NCI-H524 treated with DMSO at 0.1 percent for 48 hours (cell line): ENCODE measurements at regions not wholly inside any gene's neighbourhood (a gene's known extent, or its start where the extent isn't known, plus 50 kb on each side); places are given as distances from the start of the nearest gene placed in this dataset.

ENCODE experiments used
- DNase-seq: peaks from one replicate; lab custom pipeline; 2025; lab: John Stamatoyannopoulos, UW

DNA sequence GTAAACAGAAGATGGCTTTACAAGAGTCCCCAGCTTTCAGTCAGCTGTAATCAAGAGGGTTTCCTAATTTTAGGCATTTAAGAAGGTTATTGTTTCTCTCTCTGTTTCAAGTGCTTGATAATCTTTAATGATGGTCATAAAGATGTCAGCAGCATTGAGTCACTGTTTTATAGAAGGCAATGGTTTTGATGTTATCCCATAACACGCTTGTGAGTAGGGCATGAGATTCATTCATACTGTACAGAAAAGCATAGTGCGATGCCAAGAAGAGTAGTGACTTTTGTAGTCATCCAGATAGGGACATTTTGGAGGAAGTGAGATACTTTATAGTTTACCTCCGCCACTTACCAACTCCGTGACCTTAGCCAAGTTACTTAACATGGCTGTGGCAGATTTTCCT, 364.2 kb upstream of the SLC10A2 start:
- peak; percentile 31 for DNase-seq

DNA sequence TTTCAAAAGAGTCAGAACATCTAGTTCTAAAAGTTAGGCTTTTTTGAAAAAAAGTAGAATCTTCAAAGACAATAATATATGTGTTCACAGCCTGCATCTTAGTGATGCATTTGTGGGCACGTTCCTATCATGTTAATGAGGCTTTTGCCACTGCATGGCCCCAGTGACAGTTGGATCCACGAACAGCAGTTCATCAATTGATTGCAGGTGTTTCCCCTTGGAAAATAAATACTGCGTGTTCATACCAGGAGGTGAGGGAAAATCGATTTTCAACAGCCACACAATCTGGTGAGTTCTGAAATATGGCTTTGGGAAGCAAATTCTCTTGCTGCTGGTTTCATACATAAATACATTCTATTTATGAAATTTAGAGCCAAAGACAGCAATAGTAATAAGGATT, 343.8 kb upstream of the SLC10A2 start:
- no peak for DNase-seq

DNA sequence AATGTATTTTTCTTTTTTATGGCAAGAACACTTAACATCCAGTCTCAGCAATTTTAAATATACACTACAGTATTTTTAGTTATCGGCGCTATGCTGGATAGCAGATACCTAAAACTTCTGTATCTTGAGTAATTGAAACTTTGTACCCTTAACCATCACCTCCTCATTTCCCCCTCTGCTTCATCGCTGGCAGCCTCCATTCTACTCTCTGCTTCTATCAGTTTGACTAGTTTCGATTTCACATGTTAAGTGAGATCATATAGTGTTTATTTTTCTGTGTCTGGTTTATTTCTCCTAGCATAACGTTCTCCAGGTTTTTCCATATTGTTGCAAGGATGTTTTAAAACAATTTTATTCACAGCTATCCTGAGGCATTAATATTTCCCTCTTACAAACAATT, 340.8 kb upstream of the SLC10A2 start:
- no peak for DNase-seq

DNA sequence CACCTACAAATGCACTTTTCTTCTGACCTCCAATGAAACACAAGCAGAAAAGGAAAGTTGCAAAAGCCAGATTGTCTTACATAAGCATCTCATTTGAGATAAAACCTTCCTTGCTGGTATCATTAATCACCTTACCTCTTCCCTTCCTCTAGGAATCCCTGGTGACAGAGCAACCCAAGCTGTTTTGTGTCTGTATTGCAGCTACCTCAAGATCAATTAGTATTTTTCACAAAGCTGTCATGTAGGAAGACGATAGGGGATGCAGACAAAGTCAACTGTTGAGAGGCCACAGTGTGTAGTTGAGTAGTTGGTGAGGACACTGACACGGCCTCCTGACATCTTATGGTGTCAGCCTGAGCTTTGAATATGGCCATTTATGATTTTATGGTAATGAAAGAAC, 339.1 kb upstream of the SLC10A2 start:
- no peak for DNase-seq

DNA sequence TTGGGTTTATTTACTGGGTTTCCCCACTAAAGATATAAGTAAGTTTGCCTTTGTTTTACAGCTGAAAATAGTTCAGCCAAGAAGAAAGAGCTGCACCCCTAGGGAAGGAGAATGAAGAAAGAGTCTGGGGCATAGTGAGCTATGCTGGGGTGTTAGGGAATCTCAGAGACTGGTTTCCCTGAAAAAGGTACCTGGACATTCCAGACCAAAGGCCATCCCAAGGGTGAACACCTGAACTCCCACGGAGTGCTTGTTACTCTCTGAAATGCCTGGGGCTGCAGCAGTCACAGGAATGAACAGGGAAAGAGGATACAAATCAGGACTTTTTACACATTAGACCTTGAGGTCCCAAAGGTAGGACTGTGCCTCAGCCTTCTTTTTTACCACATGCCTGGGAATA, 337.6 kb upstream of the SLC10A2 start:
- DNase-seq: no peak

DNA sequence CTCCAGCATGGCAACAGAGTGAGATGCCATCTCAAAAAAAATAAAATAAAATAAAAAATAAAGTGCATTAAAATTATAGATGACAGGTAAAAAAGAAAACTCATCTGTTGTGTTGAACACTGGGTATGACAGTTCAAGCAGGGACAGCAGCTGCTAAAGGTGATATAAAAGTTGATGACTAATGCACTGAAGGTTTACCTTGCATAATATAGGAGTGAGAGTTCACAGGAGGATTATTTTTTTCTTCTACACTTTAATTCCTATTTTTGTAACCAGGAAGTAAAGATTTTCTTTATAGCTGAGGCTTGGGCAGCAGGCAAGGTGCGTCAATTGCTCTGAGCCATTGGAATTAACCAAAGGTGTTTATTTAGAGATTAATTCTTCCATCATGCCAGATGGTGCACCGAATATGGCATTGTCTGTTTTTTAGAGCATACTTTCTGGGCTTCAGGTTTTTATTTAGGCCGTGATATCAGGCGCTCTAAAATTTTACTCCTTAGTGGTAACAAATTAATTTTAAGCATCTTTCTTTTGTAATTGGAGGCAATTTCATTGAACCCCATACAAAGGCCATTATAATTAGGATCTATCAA, 337.0 kb upstream of the SLC10A2 start:
- DNase-seq: peak; percentile 3

DNA sequence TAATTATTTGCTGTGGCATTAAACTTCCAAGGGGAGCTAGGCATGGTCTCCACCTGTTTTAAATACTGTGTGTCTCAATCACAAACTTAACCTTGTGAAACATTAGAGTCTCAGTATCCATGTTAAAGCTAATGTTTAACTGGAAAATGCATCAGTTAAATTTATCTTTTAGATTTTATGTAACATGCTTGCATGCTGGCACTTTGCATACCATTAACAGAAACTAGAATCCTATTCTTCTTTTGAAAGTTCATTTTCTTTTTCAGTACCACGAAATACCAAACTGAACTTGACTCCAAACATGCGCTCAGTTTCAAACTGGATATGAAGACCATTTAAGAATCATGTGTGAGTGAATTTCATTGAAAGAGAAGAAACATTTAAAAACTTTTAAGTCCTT, 328.9 kb upstream of the SLC10A2 start:
- DNase-seq: no peak

DNA sequence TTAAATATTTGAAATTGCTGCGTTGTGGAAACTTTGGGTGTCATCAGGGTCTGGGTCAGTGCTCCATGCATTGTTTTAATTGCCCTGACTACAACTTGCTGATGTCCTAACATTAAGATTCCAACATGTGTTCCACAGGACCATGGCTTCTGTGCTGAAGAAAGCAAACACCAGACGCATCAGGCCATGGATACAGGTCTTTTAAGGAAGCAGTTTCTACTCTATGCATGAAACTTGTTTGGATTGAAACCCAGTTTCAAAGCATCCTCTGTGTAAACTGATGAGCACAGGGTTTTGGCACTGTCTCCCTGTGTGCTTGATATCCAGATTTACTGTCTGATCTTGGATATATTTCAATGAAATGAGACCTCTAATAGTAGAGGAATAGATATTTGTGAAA, 328.4 kb upstream of the SLC10A2 start:
- no peak for DNase-seq

DNA sequence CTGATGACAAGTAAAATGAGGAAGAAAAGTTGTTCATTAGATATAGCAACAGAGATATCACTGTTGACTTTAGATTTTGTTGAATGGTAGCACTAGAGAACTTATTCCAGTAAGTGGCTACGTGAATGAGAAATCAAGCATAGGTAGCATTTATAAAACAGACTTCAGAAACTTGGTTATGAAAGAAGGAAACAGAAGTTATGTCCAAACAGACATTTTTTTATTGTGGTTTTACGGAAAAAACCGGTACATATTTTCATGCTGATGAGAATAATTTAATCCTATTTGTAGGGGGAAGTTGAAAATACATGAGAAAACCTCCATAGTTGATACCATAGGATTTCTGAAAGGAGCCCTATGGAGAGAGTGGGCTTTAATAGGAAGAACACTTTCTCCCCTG, 325.7 kb upstream of the SLC10A2 start:
- DNase-seq: no peak

DNA sequence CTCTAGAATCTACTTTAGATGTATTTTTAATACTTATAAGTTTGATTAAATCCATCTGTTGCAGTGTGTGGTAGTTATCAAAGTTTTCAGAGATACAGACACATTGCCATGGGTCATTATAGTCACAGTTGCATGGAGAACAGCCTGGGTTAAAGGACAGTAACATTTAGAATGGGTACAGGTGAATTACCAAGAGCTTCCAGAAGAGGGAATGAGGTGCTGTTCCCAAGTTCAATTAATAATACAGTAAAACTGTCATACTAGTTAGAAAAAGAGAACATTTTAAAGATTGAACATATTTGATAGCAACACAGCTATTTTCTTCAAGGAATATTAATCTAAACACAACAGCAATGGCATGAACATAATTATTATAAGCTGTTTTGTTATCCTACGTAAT, 322.6 kb upstream of the SLC10A2 start:
- DNase-seq: no peak

DNA sequence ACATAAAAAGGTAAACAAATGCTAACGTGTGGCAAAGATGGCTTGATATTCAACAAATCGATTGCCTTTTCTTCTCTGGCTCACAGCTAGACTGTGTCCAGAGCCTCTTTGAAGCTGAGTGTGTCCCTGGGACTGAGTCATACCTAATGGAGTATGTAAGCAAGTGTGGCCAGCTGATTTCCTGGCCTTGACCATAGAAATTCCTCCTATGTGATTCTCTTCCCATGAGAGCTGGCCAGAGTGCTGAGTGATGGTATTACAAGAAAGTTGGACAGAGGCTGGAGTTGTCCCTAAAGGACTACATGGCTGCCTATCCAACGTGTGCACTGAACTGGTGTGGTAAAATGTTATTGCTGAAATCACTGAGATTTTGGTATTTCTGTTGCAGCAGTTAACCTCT, 320.1 kb upstream of the SLC10A2 start:
- DNase-seq: no peak

DNA sequence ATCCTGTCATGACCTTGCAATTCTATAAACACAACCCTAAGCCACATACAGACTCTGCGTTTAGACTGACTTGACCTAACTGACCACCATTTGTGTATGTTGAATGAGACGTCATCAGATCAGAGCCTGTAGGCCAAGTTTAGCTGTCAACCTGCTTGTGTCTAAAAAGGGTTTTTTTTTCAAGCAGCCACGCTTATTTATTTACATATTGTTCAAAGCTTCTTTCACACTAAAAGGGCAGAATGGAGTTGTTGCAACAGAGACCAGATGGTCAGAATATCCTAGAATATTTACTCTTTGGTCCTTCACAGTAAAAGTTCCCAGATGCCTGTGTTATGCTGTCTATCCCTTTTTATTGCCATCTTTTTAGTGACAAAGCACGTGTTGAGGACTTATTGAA, 307.7 kb upstream of the SLC10A2 start:
- DNase-seq: no peak

DNA sequence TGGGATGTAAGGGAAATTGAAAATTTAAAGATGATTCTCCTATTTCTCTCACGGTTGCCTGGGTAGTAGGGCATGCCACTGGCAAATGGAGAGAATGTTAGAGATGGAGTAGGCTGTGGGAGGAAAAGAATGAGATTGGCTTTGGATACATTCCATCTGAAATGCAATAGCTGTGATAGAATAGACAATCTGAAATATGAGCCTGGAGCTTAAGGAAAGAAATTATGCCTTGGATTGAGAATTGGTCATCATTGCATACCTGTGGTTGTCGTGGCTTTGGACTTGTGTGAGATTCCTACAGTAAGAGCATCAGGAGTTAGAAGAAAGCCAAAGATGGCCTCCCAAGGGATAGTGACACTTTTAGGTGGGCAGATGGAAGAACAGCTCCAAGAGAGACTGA, 305.1 kb upstream of the SLC10A2 start:
- no peak for DNase-seq

DNA sequence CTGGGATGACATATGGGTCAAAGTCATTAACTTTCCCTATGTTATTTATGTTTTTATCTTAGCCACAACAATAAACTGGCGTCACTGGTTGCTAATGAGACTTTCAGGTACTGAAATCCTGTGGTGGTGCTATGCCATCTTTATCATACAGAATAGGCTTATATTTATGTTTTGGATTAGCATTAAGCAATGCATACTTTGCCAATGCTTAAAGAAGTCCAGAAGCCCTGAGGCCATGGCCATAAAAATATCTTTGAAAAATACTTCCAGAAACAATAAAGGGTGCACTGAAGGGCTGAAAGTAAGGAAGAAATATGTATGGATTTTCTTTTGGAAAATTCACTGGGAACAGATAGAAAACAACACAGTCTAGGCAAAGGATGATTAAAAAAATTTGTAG, 304.6 kb upstream of the SLC10A2 start:
- DNase-seq: no peak

DNA sequence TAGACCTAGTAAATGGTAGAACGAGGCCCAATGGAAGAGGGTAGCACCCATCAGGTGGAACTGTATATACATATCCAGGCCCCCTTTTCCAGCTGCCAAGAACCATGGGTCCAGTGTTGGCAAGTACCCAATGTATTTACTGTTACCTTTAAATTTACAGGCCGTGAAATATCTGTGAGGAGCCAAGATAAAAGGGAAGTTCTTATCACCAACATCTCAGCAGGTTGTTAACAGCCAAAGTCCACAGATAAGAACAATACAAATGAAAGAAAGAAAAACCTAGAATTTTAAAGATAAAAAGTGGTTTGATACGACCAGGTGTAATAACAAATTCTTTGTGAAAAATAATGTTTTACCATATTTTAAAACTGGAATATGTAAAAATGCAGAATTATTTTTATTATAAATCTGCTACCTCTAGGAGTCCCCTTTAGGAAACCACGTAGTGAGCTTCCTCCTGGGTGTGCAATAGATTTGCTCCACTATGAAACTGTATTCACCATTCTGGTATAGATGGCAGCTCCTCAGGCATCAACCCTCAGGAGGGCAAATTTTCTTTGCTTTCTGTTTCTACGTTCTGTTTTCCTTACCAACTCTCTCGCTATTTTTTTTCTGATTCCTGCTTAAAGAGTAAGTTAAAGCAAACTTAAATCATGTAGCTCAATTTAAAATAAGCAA, 292.2 kb upstream of the SLC10A2 start:
- DNase-seq: no peak

DNA sequence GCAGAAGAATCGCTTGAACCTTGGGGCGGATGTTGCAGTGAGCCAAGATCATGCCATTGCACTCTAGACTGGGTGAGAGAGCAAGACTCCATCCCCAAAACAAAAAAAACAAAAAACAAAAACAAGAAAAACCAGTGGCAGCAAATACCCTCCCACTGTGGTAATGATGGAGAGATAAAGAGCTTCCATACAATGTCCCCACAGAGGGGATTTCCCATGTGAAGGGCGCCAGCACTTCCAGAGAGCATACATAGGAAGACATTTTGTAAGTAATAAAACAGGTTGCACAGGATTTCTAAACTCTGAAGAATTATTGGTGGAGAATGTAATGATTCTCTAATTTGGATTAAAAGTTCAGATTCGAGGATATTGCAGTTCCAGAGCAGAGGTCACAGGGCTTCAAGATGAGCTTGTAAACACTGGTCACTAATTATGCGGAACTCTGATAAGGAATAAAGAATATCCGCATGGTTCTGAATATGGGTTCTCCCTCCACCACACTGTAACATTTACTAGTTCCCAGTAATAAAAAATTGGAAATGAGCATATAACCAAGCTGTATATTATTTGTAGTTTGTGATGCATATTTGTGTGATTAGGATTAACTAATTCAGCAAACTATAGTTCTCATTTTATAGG, 290.1 kb upstream of the SLC10A2 start:
- no peak for DNase-seq

DNA sequence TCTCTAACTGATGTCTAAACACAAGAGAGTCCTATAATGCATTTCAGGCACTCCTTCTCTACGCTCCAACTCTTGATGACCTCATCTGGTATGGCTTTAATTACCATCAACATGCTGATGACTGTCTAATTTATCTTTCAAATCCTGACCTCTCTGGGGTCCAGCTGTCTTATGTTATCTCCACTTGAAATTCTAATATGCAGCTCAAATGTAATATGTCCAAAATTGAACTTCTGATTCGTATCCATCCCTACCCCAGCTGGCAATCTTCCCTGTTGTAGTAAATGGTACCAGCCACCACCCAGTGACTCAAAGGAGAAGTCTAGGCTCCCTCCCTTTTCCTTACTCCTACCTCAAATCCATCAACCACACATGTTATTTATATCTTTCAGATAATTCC, 288.0 kb upstream of the SLC10A2 start:
- DNase-seq: no peak

DNA sequence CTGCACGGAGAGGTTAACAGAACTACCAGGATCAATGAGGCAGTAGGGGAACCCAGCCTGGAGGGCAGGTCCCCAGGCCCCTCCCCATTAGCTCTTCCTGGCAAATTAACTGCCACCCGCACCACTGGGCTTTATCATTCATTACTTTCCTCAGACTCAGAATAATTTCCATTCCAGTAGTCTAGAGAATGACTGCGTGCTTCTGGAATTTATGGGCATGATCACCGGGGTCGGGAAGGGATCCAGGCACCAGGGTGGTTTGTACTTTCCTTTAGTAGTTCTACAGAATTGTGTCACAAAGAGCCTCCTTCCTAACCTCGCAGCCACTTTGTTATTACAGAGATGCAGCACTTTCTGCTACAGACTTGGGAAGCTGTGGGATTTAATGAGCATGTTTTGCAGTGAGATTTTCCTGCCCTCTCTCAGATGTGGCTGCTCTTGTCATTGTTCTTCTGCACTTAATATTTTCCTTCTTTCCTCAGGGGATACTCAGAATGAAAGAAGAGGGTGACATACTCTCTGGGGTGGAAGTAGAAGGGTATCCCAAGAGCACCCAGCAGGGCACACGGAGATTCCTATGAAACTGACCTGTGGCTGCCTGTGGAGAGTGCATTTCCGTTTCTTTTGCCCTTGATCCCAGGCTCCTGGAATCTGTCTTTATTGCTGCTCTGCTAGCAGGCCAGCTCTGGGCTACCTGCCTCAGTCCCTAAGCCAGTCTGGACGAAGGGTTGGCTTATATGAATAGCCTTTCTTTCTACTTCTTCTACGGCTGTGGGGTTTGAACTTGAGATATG, 285.0 kb upstream of the SLC10A2 start:
- DNase-seq: no peak

DNA sequence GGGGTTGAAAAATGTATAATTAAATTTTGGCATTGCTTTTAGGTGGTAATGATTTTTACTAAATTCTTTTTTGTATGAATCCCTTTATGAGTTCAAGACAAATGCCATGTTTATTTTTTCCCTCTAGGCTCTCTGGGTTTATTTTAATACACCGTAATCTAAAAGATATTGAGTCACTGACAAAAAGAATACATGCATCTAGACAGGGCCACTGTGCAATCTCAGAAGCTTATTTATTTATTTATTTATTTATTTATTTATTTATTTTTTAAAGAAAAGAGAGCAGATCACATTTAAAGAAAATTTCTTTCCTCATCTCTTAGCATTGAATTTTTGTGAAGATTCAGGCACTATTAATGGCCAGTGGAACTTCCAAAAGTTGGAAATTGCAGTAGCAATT, 283.9 kb upstream of the SLC10A2 start:
- no peak for DNase-seq

DNA sequence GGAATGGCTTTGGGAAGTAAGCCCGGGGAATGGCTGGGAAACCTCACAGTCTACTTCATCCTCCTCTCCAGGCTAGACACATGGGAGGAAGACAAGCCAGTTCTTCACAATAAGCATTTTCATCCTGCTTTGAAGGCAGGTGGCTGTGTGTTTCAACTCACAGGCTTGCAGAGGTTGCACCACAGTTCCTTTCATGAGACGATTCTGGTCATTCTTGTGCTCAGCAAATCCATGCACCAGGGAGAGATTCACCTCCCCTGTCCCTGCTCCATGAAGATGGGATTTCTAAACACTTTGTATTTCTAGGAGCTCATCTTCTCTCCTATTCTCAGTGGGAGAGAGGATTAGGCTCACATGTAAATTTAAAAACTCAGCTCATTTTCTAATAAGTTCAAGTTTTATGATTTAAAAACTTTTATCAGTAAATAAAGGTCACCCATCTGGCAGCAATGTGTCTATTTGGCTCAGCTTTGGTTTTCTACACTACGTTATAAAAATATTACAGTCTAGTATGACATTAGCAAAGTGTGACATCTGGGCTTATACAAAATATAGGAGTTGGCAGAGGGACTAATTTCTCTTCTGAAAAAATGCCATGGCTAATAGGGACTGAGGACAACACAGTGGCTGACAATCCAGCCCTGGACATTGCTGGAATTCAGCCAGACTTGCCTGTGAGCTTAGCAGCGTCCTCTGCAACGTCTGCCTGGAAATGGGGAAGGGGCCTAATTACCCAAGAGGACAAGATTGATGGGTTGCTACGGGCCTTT, 283.2 kb upstream of the SLC10A2 start:
- DNase-seq: no peak

DNA sequence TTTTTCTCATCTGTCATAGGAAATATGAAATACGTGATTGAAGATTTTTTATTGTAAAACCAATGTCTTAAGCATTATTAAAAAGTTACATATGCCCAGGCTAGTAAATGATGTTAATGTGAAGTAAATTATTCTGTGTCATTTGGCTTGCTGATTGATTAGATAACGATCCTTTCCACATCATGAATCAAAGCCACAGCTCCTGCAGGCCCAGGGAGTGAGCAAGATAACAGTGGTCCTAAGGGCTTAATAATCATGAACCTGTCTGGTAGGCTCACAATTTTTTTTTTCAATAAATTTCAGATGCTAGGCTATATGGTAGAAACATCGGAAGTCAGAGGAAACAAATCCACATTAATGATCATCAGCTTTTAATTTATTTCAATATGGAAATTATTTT, 269.0 kb upstream of the SLC10A2 start:
- no peak for DNase-seq

DNA sequence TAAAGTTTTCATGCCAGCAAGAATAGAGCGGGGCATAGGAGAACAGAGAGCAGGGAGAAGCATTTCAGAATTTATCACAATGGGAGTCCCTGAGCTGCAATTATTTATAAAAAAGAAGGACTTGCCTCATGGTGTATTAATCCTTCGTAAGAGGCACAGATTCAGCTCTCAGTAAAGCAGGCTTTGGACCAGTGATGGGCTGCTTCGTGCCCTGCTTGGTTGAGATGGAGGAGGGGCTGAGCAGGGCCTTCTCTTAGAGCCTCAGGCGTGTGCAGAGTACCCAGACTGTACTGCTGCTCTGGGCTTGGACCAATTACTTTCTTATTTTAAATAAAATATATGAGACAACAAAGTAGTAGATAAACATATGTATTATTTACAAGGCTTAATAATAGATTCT, 265.7 kb upstream of the SLC10A2 start:
- no peak for DNase-seq
